ENCODE measurements at regions not wholly inside any gene's neighbourhood (a gene's known extent, or its start where the extent isn't known, plus 50 kb on each side); places are given as distances from the start of the nearest gene placed in this dataset.

- DNase-seq, result no peak
Measured at GRCh38 chr5:38029397-38030065, 189.7 kb upstream of the GDNF start.

DNA sequence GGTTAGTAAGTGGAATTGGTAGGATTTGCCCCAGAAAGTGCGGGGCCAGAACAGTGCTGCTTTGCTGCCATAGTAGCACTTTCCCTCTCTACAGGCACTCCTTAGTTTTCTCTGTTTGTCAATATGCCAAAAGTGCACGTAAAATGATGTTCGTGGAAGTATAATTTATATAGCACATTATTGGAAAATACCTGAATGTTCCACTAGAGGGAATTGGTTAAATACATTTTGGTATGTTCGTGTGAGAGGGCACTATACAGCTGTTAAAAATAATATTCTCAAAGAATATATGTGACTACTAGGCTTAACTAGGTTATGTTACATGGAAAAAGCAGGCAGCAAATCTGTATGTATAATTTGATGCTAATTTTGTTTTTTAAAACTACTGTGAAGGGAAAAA is 184.0 kb upstream of the GDNF start:
- DNase-seq, result no peak

DNA sequence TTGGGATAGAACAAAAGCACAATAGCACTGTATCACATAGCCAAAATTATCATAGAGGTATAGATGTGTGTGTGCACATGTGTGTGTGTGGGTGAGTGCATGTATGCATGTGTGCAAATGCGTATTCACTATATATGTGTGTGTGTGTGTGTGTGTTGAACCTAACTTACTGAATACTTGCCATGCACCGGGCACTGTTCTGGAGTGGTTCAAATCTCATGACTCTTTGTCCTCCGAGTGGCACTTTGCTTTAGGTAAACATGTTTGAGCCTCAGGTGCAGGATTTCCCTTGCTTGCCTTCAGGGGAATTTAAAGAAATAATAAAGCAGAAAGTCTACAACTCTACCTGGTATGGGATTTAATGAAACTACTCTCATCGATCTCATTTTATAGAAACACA is 183.5 kb upstream of the GDNF start:
- DNase-seq, result no peak

DNA sequence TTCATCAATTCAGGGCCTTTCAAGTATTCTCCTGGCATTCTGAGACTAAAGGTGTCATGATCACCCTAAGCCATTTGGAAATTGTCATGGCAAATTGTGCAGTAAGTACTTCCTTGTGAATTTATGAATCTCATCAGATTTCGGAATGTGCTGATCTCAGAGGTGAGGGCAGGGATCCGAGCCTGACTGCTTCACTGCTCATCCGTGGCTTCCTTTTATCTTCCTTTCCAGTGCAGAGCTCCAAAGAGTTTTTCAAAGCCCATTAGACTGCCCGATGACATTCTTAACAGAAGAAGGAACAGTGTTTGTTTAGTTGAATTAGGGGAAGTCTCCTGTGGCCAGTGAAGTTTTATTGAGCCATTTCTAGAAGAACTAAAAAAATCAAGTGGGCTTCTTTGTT is 182.8 kb upstream of the GDNF start:
- DNase-seq, result no peak

DNA sequence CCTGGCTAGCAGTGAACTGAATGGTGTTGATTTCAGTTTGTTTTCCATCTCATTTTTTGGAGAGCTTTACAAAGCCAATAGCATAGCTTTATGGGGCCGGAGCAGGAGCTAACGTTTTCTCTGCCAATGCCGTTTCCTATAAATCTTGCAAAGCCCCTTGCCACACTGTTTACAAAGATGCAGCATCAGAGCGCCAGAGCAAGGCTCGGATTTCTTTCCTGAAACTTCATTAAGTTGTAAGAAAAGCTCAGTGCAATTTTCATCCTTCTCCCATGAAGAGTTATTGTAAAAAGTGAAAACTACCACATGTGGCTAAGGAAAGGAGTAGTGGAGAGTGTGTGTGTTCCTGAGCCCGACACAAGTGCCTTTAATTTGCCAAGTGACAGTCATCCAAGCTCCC is 178.2 kb upstream of the GDNF start:
- DNase-seq, result no peak

DNA sequence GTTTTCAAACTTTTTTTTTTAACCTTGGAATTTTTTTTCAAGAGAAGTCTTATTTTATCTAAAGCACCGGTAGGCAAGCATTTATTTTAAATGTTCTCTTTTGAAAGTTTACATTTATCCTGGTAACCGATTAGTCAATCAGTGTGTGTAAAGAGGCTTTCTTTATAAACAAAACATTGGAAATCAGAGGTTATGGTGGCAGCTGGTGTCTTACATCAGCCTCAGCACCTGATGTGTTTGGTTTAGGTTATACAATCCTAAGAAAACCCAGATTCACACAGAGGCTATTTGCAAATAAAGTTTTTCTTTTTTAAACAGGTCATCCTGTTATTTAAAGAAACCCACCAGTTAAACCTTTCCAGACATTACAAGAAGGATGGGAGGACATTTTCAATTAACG is 173.3 kb upstream of the GDNF start:
- no peak for DNase-seq

DNA sequence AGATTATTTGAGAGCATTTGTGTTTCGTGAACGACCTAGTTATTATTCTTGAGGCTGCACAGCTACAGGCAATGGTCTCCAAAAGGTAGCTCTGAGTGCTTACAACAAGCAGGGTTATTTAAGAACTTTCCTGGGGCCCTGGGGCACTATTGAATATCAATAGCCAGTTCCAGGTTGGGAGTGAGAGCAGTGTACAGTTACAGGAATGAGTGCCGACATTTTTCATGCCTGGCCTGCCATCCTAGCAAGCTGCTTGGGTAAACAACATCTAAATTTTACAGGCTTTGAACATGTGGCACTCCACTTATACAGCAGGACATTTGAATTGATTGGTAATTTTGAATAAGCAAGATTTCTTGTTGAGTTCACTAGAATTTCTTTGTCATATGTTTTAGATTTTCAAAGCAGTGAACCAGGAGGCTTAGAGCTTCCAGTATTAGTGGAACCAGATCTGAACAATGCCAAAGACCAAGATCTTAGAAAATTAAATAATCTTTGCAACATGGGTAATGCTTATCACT is 171.9 kb upstream of the GDNF start:
- DNase-seq, result no peak

GRCh38 chr5:38009749-38010358 is 170.0 kb upstream of the GDNF start:
- DNase-seq, result no peak

DNA sequence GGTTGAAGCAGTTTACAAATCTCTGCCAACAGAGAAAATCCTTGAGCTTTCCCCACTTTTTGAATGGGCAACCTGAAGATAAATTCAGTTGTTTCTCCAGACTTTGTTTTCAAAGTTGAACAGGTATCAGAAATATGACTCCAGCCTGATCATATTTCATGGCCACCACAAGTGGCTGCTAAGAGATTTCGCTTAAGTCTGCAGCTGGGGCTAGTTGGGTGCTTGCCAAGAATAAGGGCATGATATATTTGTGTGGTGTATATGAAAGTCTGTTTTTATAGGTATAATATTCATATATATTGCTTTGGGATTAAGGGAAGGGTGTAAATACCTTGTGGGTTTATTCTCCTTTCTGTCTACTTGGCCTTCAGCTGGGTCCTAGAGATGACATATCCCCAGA is 168.4 kb upstream of the GDNF start:
- no peak for DNase-seq

DNA sequence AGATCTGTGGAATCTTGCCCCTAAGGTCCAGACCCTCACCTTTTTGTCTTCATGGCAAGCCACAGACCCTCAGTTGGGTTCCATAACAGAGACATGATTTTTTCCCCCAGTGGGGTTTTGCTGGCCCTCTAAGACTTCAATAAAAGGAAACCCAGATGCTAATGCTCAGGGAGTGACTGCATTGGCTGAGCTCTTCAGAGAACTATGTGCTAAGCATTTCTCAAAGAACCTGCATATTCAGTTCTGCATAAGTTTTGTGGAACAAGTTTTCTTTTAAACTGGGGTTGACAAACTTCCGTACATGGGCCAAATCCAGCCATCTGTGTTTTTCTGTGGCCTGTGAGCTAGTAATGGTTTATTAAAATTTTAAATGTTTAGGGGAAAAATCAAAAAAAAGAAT is 159.8 kb upstream of the GDNF start:
- no peak for DNase-seq

GRCh38 chr5:37996918-37997317 is 157.1 kb upstream of the GDNF start:
- DNase-seq, result no peak

GRCh38 chr5:37994729-37995128 is 154.9 kb upstream of the GDNF start:
- DNase-seq, result no peak

- no peak for DNase-seq
Measured at GRCh38 chr5:37991301-37992299, 151.8 kb upstream of the GDNF start.

DNA sequence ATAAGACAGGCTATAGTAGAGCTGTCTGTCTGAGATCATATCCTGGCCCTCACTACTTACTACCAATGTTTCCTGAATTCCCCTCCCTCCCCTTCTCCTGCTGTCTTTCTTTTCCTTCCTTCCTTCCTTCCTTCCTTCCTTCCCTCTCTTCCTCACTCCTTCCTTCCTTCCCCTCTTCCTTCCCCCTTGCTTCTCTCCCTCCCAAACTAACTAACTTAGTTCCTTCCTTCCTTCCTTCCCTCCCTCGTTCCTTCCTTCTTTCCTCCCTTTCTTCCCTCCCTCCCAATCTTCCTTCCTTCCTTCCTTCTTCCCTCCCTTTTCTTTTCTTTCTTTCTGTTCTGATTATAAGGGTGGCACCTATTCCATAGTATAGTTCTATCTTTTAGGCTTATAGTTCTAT is 150.0 kb upstream of the GDNF start:
- no peak for DNase-seq

- no peak for DNase-seq
Measured at GRCh38 chr5:37988454-37989046, 148.7 kb upstream of the GDNF start.

DNA sequence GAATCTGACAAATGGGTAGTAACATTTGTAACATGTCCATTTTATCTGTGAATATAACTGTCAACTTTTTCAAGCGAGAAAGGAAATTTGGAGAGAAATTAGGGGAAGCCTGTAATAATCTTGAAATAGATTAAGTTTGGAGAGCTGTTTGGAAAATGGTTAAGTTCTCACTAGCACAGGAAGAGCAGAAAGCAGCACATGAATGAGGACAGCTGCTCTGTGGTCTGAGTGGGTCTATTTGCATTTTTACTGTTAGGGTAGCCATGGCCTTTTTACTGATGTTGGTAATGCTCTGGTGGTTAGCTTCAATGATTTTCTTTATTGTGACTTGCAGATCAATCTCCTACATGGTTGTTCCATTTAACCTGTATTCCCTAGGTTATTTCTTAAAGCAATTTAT is 144.5 kb upstream of the GDNF start:
- no peak for DNase-seq

GRCh38 chr5:37983463-37983862 is 143.6 kb upstream of the GDNF start:
- no peak for DNase-seq

GRCh38 chr5:37979559-37979958 is 139.7 kb upstream of the GDNF start:
- no peak for DNase-seq

DNA sequence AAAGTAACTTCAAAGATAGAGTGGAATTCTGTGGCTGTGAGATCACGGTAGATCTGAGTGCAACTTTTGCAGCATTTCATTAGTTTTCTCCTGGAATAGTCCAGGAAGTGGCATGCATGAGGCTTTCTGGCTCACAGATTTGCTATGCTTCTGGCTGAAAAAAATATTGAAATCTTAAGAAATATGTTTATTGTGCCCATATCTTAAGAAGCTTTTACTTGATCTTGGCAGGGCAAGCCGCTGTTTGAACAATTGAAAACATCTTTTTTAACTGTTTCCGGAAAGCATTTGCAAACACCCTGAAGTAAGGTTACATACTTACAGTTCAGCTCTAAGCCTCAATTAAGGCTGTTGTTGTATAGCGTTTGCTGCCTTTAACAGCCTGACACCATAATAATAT is 135.7 kb upstream of the GDNF start:
- no peak for DNase-seq

- no peak for DNase-seq
Measured at GRCh38 chr5:37971483-37972024, 131.7 kb upstream of the GDNF start.

GRCh38 chr5:37966871-37967270 is 127.0 kb upstream of the GDNF start:
- no peak for DNase-seq

DNA sequence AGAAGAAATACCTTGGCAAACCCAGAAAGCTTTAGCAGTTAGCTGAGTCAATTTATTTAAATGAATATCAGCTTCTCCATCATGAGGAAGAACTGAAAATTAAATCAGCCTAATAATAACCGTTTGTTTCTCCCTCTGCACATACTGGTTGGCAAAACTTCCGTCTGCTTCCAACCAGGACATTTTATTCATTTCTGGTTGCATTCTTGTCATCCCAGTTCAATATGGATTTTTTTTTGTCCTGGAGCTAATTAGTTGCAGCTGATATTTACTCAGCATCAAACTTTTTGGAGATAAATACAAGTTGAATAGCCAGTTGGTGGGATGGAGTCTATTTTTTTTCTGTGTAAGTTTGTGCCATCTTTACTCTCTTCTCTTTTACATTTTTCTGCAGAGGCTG is 126.5 kb upstream of the GDNF start:
- no peak for DNase-seq

- DNase-seq, result no peak
Measured at GRCh38 chr5:37962389-37962788, 122.5 kb upstream of the GDNF start.

All from stimulated activated CD4-positive, alpha-beta T cell treated with anti-CD3 and anti-CD28 coated beads, Interleukin-12 subunit alpha, Interleukin-12 subunit beta, amount 100 ng/mL, for 4 hours (primary cell).